Stomach (tissue), 8 donors: ENCODE measurements at regions not wholly inside any gene's neighbourhood (a gene's known extent, or its start where the extent isn't known, plus 50 kb on each side); places are given as distances from the start of the nearest gene placed in this dataset.

Experiments used
- DNase-seq, 2 donors: peaks; one replicate each; pipeline versions ENCODE4 v3.0.0 to v3.0.0-alpha.2; 2013 to 2019
- H3K27ac ChIP-seq, 5 donors: fragments of 200-600 bp in 4 of 5; sonication (generic) in 4 of 5; one replicate each; pipeline ENCODE4 v1.5.1; 2013 to 2019; ENCODE audit warnings: mild to moderate bottlenecking in 1 of 5, moderate library complexity in 1 of 5
- H3K27me3 ChIP-seq, 3 donors: fragments of 200-600 bp; sonication (generic); one replicate each; pipeline ENCODE4 v1.5.1; 2017 to 2019; ENCODE audit warnings: mixed run types in 1 of 3
- H3K36me3 ChIP-seq, 4 donors: fragments of 200-600 bp; sonication (generic); 1 replicate in 3 of 4; 2 replicates in 1 of 4; pipeline ENCODE4 v1.5.1; 2016 to 2019
- H3K4me1 ChIP-seq, 4 donors: fragments of 200-600 bp; sonication (generic); one replicate each; pipeline ENCODE4 v1.5.1; 2016 to 2019
- H3K4me3 ChIP-seq, 4 donors: fragments of 200-600 bp; sonication (generic) in 3 of 4; one replicate each; pipeline ENCODE4 v1.5.1; 2016 to 2019; ENCODE audit warnings: mild to moderate bottlenecking in 1 of 4
- H3K9me3 ChIP-seq, 4 donors: fragments of 200-600 bp; sonication (generic); one replicate each; pipeline ENCODE4 v1.5.1; 2016 to 2019
- EP300 ChIP-seq: sonication (generic); formaldehyde crosslinking; IDR thresholded peaks from one replicate; pipeline ENCODE4 v1.6.1; 2017; ENCODE audit warnings: antibody characterized with exemption
- POLR2A ChIP-seq, 4 donors: fragments of 450-650 bp; IDR thresholded peaks; one replicate each; pipeline ENCODE4 v1.6.1; 2016; ENCODE audit warnings: antibody characterized with exemption in 4 of 4, control low read depth in 2 of 4, mild to moderate bottlenecking in 1 of 4, moderate library complexity in 1 of 4
- POLR2AphosphoS5 ChIP-seq, 3 donors: sonication (generic); formaldehyde crosslinking; IDR thresholded peaks; one replicate each; pipeline ENCODE4 v1.6.1; 2016; ENCODE audit warnings: antibody characterized with exemption in 3 of 3
- WGBS, 5 donors: extraction: QIAGEN DNeasy Blood & Tissue Kit in 3 of 5; methylation state at CpG; one replicate each; pipeline versions ENCODE4 v1.1.5 to v1.1.7; 2013 to 2018; 5-methylcytosine and 5-hydroxymethylcytosine counted together
- intact Hi-C: fragments of 100-400 bp; cut with DNase I; formaldehyde crosslinking; loops from one replicate; pipeline ENCODE4 v1.15.1; 2023; ENCODE audit warnings: low total_unique reads
- TF ChIP-seq, protein P1 (sequence below), 7 experiments: fragments of 450-650 bp in 4 of 7; fragments of 200-600 bp in 3 of 7; sonication (generic) in 3 of 7; IDR thresholded peaks; one replicate each; pipeline ENCODE4 v1.5.1; 2016 to 2019; ENCODE audit warnings: antibody characterized with exemption in 7 of 7, control low read depth in 2 of 7, mild to moderate bottlenecking in 1 of 7
- donor health status: healthy with polysubstance abuse.
- donor health status: Bipolar disorder and iron deficiency.
- donor health status: healthy.

- intact Hi-C loops, result no loop called here
- Histone ChIP-seq H3K36me3 (no peaks in the 10 kb centered on the region), H3K4me1 (no peaks in the 10 kb centered on the region), H3K27me3 (no peaks in the 10 kb centered on the region), H3K4me3 (no peak overlapping the region), H3K27ac (no peak overlapping the region), H3K9me3 (no peaks in the 10 kb centered on the region)
- no peak for DNase-seq
- 65 to 89% (median 78%) methylated on average over 3 of the region's 3 CpGs for WGBS, 5 donors
- no peak for TF ChIP-seq POLR2A (IDR thresholded peaks at IDR 0.05)
Observed at GRCh38 chr13:61975001-61975400, 559.4 kb upstream of the PCDH20 start.

GRCh38 chr13:61965756-61966155 lies 550.1 kb upstream of the PCDH20 start:
- Histone ChIP-seq H3K9me3 (no peaks in the 10 kb centered on the region), H3K36me3 (no peaks in the 10 kb centered on the region), H3K4me1 (no peaks in the 10 kb centered on the region), H3K4me3 (no peak overlapping the region), H3K27ac (no peak overlapping the region), H3K27me3 (no peaks in the 10 kb centered on the region)
- intact Hi-C loops, result no loop called here
- DNase-seq, result no peak
- WGBS, 5 donors, result 87 to 91% (median 90%) methylated on average over 4 of the region's 4 CpGs
- TF ChIP-seq POLR2A (IDR thresholded peaks at IDR 0.05), result no peak
- TF ChIP-seq, protein P1, sequence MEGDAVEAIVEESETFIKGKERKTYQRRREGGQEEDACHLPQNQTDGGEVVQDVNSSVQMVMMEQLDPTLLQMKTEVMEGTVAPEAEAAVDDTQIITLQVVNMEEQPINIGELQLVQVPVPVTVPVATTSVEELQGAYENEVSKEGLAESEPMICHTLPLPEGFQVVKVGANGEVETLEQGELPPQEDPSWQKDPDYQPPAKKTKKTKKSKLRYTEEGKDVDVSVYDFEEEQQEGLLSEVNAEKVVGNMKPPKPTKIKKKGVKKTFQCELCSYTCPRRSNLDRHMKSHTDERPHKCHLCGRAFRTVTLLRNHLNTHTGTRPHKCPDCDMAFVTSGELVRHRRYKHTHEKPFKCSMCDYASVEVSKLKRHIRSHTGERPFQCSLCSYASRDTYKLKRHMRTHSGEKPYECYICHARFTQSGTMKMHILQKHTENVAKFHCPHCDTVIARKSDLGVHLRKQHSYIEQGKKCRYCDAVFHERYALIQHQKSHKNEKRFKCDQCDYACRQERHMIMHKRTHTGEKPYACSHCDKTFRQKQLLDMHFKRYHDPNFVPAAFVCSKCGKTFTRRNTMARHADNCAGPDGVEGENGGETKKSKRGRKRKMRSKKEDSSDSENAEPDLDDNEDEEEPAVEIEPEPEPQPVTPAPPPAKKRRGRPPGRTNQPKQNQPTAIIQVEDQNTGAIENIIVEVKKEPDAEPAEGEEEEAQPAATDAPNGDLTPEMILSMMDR (IDR thresholded peaks at IDR 0.05), result no peak
- TF ChIP-seq EP300, result no peak
- TF ChIP-seq POLR2AphosphoS5 (IDR thresholded peaks at IDR 0.05), result no peak

DNA sequence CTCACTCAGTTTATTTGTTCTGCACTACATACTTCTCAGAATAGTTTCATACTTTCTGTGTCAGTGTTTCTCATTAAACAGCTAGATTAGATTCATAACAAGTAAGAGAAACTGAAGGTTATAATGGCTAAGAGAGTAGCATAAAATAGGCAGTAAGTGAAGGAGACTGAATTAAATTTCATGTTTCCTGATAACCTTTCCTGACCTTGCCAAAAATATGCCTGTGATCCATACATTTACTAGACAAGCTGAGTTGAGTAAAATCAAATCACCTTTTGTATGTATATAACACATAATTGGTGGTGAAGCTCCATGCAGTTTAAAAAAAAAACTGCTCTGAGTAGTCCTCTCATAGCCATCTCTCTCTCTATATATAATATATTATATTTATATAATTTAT lies 545.3 kb upstream of the PCDH20 start:
- intact Hi-C loops, result no loop called here
- Histone ChIP-seq H3K27ac (no peak overlapping the region), H3K9me3 (no peaks in the 10 kb centered on the region), H3K4me3 (no peak overlapping the region), H3K36me3 (no peaks in the 10 kb centered on the region), H3K4me1 (no peaks in the 10 kb centered on the region), H3K27me3 (no peaks in the 10 kb centered on the region)
- DNase-seq, result no peak
- no peak for TF ChIP-seq POLR2A (IDR thresholded peaks at IDR 0.05)
- no peak for TF ChIP-seq POLR2AphosphoS5 (IDR thresholded peaks at IDR 0.05)
- TF ChIP-seq EP300, result no peak
- TF ChIP-seq, protein P1 (IDR thresholded peaks at IDR 0.05), result no peak

- Histone ChIP-seq H3K27ac (no peak overlapping the region), H3K27me3 (no peaks in the 10 kb centered on the region), H3K4me1 (no peaks in the 10 kb centered on the region), H3K4me3 (no peak overlapping the region), H3K36me3 (no peaks in the 10 kb centered on the region), H3K9me3 (no peaks in the 10 kb centered on the region)
- intact Hi-C loops, result no loop called here
- WGBS, 5 donors, result 4 to 11% (median 6%) methylated on average over 3 of the region's 3 CpGs
- no peak for TF ChIP-seq EP300
- TF ChIP-seq, protein P1 (IDR thresholded peaks at IDR 0.05), result peak in 1 of 7 experiments; percentile 8
- peak in 1 of 2 donors; percentile 69 for DNase-seq
Observed at GRCh38 chr13:61954092-61954491, 538.4 kb upstream of the PCDH20 start.

- TF ChIP-seq POLR2A (IDR thresholded peaks at IDR 0.05) (no peak), POLR2AphosphoS5 (IDR thresholded peaks at IDR 0.05) (no peak), EP300 (no peak)
- TF ChIP-seq, protein P1 (IDR thresholded peaks at IDR 0.05), result no peak
- Histone ChIP-seq H3K4me1 (no peaks in the 10 kb centered on the region), H3K27me3 (no peaks in the 10 kb centered on the region), H3K36me3 (no peaks in the 10 kb centered on the region), H3K4me3 (no peak overlapping the region), H3K27ac (no peak overlapping the region), H3K9me3 (no peaks in the 10 kb centered on the region)
- WGBS, 5 donors, result 89 to 94% (median 92%) methylated on average over 8 of the region's 8 CpGs
- DNase-seq, result no peak
- intact Hi-C loops, result no loop called here
Observed at GRCh38 chr13:61950828-61951227, 535.2 kb upstream of the PCDH20 start.
